CD4-positive, alpha-beta T cell treated with Interleukin-10 for 1 hour (primary cell): ENCODE measurements at regions not wholly inside any gene's neighbourhood (a gene's known extent, or its start where the extent isn't known, plus 50 kb on each side); places are given as distances from the start of the nearest gene placed in this dataset.

Source experiments
- DNase-seq: peaks from one replicate; pipeline ENCODE4 v3.0.0-alpha.2; 2020

DNA sequence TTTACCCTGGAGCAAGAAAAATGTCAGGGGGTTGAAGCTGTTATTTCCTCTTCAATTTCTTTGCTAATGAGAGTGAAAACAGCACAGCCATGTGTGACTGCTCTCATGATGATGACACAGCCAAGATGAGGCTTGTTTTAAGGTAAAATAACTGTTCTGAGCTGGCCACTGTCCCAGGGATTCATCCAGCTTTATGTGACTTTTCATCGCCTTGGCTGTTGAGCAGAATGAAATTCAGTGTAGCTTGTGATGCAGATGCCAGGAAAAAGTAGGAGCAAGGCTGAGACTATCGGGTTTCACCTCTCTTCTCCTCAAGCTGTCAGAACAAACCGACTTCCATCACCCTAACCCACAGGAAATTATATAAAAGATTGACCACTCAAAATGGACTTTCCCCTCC is 361.8 kb upstream of the CDH5 start:
- DNase-seq = no peak

DNA sequence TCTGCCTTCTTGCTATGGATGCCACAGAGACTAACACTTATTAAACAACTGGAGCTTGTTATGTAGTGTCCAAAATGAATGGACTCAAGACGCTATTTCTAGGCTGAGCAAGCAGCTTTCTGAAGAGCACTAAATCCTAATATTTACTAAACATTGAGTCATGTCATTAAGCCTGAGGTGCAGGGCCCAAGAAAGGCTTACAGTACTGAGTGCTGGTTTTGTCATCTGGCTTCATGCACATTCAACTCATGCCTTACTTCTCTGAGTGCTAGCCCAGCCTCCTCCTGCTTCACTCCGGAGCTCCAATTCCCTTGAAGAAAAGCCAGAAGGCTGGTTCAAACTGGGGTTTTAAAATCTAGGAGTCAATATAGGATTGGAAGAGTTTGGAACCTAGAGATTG is 363.3 kb upstream of the CDH5 start:
- no peak for DNase-seq

DNA sequence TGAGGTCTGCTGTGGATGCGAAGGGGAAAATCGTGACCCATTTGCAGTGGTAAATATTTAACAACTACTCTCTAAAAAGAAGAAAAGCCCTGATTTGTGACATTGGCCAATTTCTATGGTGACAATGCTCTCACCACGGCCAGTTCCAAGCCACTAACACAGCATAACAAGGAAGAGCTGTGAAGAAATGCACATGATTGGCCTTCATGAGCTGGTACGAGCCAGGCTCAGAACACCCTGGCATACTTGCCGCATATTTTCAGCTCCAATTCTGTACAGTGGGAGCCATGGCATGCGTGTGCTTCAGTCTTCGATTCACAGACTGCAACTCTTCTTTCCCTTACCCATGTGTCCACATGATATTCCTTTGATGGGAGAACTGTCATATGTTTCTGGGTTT is 363.9 kb upstream of the CDH5 start:
- DNase-seq = no peak

DNA sequence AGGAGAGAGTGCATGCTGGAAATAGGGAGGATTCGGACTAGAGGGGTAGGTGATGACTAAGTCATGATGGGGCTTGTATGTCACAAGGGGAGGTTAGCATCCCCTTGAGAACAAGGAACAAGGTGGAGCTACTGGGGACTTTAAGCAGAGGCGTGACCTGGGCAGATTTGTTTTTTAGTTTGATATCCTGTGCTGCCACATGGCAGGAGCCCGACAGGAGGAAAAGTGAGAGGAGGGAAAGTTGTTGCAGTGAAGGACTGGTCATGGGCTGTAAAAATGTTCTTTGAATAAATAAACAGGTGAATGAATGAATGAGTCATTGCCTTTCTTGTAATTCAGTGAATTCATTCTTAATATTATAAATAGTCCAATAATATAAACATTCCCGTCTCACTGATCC is 365.1 kb upstream of the CDH5 start:
- no peak for DNase-seq

DNA sequence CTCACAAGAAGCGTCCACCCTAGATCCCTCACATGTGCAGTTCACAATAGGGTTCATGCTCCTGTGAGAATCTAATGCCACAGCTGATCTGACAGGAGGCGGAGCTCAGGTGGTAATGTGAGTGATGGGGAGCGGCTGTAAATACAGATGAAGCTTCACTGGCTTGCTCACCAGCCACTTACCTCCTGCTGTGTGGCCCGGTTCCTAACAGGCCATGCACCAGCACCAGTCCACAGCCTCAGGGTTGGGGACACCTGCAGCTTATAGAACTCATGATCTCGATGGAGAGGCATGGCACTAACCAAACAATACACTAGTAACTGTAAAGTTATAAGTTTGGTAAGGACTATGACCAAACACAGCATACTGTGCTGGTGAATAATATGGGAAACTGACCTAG is 368.0 kb upstream of the CDH5 start:
- no peak for DNase-seq

DNA sequence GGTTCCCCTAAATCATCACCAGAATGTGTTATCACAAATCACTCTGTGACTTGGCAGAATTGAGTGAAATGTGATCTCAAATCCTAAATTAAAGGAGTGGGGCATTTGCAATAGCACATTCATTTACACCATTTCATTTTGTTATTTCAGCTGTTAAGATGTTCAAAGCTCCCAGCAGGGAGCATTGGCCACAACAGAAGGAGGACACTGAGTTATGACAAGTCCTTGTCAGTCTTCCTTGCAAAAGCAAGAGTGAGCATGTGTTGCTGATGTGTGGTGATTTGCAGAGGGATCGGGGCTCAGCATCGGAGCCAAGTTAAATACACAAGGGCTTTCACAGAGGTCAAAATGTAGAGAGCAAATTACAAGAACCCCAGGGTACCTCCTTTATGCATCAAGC is 372.2 kb upstream of the CDH5 start:
- no peak for DNase-seq

DNA sequence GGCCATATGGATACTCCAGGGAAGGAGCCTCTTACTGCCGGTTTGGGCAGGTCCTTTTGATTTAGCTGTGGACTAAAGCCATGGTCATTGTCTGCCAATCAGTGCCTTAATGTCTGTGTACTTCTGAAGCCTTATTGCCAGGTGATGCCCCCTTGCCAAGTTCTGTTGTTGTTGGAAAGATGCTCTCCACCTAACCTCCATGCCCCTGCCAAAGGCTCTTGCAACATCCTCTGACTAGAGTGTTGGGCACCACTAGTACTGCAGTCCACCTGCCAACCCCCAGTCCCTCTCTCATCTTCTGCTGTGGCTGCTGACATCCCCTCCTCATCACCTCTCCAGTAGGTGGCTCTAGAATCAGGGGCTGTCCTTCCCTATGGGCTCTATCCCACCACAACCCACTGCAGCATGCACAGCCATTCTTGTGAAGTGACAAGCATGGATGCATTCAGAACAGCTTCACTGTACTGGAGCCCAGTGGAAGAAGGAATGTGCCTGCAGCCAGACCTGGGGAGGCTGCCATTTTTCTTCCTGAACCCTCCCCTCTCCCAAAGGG is 375.3 kb upstream of the CDH5 start:
- DNase-seq = no peak

DNA sequence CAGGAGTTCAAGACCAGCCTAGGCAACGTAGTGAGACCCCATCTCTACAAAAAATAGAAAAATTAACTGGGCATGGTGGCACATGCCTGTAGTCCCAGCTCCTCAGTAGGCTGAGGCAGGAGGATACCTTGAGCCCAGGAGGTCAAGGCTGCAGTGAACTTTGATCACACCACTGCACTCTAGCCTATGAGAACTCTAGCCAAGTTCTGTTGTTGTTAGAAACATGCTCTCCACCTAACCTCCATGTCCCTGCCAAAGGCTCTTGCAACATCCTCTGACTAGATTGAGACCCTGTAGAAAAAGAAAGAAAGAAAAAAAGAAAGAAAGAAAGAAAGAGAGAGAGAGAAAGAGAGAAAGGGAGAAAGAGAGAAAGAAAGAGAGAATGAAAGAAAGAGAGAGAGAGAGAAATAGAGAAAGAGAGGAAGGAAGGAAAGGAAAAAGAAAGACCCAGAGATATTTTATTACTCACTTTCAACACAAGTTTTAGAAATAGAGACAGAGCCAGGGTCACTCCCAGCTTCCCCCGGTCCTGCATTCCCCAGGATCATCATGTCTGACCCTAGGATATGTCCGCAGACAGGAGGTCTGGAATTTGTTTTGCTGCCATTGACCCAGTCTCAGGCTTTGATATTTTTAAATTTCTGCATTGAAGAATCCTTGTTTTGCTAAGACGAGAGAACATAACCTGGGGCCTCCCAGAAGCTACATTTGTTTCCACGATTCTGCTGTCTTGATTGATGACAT is 376.5 kb upstream of the CDH5 start:
- DNase-seq = no peak

DNA sequence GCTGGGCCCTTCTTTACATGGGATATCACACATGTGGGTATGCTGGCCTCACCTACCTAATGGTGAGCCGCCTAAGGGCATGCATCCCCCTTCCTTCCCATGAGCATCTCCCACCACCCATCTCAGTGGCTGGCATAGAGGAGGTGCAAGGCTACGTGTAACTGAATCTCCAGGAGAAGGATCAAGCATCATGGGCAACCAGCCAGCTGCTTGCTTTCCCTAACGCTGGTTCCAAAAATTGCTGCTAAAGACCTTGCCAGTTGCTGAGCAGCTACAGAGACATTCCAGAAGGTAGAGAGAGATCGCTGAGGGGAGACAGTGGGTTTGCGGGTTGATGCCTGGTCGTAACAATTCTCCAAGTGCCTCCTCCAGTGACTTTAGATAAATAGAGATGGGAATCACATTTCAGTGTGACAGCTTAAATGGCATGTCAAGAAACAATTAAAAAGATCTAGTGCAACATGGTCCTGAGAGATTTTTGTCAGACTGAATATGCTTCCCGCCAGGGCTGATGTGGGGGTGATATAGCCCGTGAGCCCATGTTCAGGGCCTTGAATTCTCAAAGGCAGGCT is 378.4 kb upstream of the CDH5 start:
- no peak for DNase-seq

DNA sequence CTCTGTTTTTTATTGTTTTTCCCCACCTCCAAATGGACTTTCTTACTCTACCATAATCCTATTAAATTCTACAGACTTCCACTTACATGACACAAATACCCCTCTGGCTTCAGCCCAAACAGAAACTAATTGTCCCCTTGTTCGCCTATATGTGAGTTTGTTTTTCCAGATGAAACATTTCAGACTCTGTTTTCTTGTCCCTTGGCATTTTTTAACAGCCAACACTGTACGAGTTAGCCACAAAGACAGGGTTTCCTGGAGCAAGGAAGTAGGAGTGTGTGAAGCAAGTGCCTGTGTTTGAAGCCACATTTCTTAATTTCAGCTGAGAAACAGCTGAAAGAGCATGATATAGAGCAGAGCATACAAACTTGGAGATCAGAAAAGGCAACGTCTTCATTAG is 382.2 kb upstream of the CDH5 start:
- DNase-seq = no peak

DNA sequence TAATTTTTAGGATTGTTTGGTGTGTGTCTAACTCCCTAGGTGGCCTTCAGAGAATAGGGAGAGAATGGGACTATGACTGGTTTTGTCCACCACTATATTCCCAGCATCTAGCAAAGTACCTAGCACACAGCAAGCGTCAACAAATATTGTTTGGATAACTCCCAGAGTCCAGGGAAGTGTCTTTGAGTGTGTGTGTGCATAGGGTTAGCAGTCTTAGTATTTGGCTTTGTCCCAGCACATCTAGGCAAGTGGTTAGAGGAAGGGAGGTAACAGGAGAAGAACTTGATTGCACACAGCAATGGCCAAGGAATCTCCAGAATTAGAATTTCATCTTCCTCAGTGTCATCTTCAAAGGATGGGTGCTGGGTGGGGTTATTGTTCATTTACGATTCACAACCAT is 385.4 kb upstream of the CDH5 start:
- DNase-seq = no peak

DNA sequence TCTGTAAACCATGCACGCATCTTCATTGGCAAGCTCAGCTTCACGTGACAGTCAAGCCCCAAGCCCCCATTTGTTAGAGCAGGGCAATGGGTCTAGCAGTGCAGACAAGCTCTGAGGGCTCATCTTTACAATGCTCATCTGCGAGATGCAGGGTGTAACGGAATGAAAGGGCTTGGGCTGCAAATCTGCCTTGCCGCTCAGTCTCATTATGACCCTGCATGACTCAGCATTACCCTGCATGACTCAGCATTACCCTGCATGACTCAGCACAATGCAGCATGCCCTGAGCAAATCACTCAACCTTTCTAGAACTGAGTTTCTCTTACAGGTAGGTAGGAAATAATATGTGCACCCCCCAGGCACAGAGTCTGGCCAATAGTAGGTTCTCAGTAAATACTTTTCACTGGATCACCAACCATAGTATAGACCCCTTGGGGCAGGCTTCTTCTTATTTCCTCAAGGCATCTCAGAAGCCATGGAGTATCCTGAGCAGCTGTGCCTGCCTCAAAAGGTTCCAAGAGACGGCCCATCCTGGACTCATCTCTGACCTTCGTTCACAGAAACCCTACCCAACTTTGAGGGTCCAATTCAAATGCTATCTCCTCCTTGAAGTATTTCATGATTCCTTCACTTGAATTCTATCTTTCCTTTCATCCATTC is 391.3 kb upstream of the CDH5 start:
- DNase-seq = no peak

DNA sequence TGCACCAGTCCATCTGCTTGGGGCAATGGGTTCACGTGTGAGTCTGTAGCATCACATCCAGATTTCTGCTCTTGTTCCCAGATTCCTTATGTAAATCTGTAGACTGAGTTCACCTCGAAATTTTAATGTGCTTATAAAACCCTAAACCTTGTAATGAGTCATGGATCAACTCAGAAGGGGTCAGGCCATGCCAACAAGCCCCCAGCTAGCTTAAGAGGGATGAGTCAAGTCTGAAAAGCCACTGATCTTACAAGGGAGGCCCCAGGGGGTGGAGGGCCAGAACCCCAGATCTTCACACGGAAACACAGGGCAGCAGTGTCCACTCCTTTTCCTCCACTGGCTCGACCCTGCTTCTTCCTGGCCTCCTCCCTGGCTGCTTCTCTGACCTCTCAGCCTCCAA is 399.1 kb upstream of the CDH5 start:
- DNase-seq = no peak

DNA sequence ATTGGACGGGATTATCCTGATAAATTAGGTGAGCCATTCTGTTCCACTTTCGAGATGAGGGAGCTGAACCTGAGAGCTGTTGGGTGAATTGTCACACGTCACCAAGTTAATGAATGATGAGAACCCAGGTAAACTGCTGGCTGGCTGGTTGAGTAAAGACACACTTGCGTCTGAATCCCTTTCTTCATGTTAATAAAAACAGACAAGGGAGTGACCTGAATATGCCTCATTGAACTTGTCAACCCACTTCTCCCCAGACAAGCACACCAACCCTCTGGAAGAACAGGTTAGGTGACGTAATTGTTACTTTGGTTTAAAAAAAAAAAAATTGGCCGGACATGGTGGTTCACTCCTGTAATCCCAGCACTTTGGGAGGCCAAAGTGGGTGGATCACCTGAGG is 400.9 kb upstream of the CDH5 start:
- no peak for DNase-seq

DNA sequence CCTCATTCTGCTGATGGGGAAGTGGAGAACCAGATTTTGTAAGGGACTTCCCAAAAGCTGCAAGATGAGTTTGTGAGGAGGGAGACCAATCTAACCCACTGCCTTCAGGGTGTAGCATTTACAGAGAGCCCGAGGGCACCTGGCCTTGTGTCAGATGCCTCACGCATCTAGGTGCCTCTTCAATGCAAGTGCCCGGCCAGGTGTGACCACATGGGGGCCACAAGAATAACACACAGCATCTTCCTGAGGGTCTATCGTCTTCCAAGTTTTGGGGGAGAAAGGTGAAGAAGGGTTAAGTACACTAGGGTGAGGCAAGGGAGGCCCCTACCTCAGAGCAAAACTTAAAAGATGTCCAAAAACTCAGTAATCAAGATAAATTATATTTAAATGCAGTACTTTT is 401.7 kb upstream of the CDH5 start:
- no peak for DNase-seq

DNA sequence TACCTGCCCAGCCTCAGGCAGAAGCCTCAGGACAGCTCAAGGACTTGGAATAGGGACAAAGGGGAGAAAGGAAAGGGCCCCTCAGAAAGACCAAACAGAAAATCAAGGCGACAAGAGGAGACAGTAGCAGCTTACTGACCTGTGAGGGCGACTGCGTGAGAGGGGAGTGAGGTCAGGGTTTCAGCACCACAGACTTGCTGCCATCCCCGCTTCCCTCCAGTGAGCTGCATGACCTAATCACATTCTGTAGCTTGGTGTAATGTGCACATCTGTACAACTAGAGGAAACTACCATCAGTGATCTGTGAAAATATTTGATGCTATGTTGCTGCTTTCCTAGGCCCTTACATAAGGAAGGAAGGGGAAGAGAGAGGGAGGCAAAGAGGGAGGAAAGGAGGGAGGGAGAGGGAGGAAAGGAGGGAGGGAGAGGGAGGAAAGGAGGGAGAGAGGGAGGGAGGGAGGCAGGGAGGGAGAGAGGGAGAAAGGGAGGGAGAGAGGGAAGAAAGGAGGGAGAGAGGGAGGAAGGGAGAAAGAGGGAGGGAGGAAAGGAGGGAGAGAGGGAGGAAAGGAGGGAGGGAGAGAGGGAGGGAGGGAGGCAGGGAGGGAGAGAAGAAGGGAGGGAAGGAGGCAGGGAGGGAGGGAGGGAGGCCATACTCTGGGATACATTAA is 404.9 kb upstream of the CDH5 start:
- no peak for DNase-seq

DNA sequence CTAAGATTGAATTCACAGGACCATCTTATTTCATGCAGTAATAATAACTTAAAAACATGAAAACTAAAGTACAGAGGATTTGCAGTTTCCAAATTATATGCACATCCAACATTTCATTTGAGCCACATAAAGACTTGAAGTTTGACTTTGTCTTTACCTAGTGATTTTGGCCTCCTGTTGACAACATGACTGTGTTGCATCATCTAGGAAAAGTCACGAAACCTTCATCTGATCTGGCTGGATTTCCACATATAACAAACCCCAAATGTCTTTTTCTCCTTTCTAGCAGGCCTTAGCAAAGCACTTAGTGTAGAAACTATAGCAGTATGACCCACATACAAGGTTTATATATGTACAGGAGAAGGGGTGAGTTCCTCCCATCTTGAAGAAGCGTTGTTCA is 406.5 kb upstream of the CDH5 start:
- no peak for DNase-seq

DNA sequence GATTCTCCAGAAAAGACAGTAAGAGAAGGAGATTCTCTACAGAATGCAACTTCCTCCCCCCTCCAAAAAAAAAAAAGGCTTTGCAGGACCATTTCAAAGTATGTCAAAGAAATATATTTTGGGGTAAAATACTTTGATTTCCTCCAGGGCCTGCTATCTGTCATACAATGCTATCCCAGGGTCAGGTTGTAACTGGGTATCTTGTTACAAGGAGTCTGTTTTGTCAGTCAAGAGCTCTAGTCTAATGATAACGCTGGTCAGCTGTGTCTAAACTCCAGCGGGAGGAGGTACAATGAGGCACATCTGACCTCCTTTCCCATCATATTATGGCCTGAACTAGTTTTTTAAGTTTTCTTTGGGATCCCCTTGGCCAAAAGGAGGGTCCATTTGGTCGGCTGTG is 408.4 kb upstream of the CDH5 start:
- DNase-seq = no peak

DNA sequence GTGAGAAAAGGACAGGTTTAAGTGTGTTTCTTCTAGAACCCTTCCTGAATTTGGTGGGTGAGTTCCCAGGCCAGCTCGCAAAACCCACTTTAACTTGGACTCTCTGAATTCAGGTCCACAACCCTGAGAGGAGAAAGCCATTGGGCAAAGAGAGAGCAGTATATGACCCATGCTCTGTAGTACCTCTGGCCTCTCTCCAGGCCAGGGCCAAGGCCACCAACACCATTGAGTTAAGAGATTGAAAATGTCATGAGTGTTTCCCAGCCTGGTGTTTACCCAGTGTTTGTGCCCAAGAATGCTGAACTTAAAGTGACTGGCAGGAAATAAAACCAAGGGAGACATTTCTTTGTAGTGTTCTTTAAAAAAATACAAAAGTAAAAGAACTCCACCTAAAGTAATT is 410.4 kb upstream of the CDH5 start:
- no peak for DNase-seq

DNA sequence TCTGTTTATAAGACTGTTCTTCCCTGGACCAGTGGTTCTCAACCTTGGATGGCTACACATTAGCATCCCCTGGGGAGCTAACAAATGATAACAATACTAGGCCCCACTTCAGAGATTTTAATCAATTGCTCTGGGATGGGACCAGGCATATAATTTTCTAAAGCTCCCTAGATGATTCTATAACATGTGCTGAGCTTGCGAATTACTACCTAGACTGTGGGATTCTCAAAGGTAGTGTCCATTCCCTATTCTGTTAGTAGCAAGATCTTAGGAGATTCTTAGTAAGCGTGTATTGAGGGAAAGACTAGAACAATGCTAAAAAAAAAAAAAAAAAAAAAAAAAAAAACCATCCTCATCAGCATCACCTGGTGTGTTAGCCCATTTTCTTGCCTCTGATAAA is 412.0 kb upstream of the CDH5 start:
- no peak for DNase-seq

DNA sequence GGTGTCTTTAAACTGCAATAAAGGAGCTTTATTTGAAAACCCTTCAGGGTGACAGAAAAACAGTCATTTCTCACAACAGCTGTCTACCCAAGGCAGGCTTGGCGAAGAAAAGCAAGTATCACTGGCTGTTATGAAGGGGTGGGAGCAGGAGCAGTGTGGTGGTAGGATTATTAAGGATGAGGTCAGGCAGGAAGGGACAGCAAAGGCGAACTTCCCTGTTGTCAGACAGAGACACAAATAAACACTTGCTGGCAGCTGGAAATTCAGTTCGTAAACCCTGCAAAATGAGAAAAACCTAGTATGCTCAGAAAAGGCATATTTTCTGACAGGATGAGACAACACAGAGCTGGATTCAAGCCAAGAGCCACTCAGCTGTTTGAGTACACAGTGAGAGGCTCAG is 416.3 kb upstream of the CDH5 start:
- DNase-seq = no peak

DNA sequence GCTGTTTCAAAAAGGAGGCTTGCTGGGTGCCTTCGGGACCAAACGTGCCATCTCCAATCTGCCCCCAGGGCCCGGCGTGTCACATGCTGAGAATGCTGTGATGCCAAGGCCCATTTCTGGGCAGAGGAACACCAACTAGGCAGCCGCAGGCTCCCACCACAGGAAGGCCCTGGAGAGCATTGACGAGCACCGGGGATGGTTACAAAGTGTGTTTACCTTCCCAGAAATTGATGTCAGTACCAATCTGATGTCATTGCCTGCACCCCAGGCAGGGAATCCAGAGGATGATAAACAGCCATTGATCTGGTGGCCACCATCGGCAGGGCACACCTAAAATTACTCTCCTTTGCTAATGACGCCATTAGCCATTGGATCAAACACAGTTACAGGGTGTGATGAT is 418.1 kb upstream of the CDH5 start:
- no peak for DNase-seq

DNA sequence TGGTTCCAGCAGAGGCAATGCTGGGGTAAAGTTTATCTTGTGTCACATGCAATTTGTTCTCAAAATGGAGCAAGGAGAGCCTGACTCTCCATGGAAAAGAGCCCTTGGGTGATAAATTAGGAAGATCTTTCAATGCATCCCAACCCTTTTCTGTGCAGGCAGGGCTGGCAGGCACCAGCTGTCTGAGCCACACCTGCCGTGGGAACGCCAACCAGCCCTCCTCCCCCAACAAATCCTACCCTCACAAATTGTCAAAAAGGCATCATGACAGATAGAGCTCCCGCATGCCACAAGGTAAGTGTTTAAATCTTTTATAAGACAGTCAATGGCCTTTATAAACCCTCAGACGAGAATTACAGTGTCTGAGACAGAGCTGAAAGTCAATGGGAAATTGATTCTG is 418.5 kb upstream of the CDH5 start:
- DNase-seq = no peak

DNA sequence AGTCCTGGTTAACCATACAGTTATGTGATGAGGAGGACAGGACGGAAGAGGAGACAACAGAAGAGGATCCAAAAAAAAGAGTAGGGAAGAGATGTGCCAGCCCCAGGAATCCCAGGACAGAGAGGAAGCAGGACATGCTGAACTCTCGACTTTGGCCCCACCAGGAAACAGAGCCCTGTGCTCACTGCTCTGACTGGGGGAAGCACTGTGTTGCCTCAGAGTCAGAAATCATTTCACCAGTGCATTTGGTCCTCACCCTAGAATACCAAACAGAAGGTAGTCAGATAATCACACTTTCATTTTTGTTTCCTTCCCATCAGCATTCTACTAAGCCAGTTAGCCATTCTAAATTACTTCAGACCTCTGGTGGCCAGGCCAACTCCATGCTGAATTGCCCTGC is 421.0 kb upstream of the CDH5 start:
- DNase-seq = no peak
